WTC11 (cell line): ENCODE measurements at regions not wholly inside any gene's neighbourhood (a gene's known extent, or its start where the extent isn't known, plus 50 kb on each side); places are given as distances from the start of the nearest gene placed in this dataset.

Source experiments
- CDX4 ChIP-seq: fragments of 250-450 bp; sonication (Bioruptor Pico); IDR thresholded peaks from 2 replicates; pipeline ENCODE4 v1.9.0; 2021; ENCODE audit warnings: moderate library complexity, mild to moderate bottlenecking, inconsistent platforms, borderline replicate concordance
- CTCF ChIP-seq: fragments of 200-600 bp; IDR thresholded peaks from 2 replicates; pipeline ENCODE4 v1.8.0; 2022; ENCODE audit warnings: antibody characterized with exemption
- MAX ChIP-seq: sonication (generic); formaldehyde crosslinking; IDR thresholded peaks from 2 replicates; pipeline ENCODE4 v1.8.0; 2022; ENCODE audit warnings: mild to moderate bottlenecking, missing genetic modification reagents
- NFYB ChIP-seq: sonication (generic); formaldehyde crosslinking; conservative IDR thresholded peaks from 2 replicates; pipeline ENCODE4 v1.8.0; 2022; ENCODE audit warnings: low read depth, missing genetic modification reagents
- PRDM15 ChIP-seq: sonication (generic); formaldehyde crosslinking; IDR thresholded peaks from 2 replicates; pipeline ENCODE4 v1.8.0; 2022; ENCODE audit warnings: missing genetic modification reagents
- TCF7 ChIP-seq: sonication (generic); formaldehyde crosslinking; IDR thresholded peaks from 2 replicates; pipeline ENCODE4 v1.8.0; 2022; ENCODE audit warnings: mild to moderate bottlenecking, low read depth, missing genetic modification reagents, moderate library complexity
- USF1 ChIP-seq: sonication (generic); formaldehyde crosslinking; IDR thresholded peaks from 2 replicates; pipeline ENCODE4 v1.8.0; 2022; ENCODE audit warnings: mild to moderate bottlenecking, missing genetic modification reagents
- ZNF512 ChIP-seq: sonication (generic); formaldehyde crosslinking; IDR thresholded peaks from 2 replicates; pipeline ENCODE4 v1.8.1; 2022; ENCODE audit warnings: missing genetic modification reagents, borderline replicate concordance

- no peak for TF ChIP-seq CTCF
- no peak for TF ChIP-seq CDX4 (CRISPR knock-in tag)
- TF ChIP-seq NFYB (CRISPR knock-in tag), result no peak
- TF ChIP-seq TCF7, result no peak
- TF ChIP-seq USF1, result no peak
- TF ChIP-seq ZNF512 (CRISPR knock-in tag), result no peak
- TF ChIP-seq MAX (CRISPR knock-in tag), result no peak
- no peak for TF ChIP-seq PRDM15
Observed at GRCh38 chr9:107991581-107991980, 502.0 kb upstream of the KLF4 start.
